ENCODE measurements at regions not wholly inside any gene's neighbourhood (a gene's known extent, or its start where the extent isn't known, plus 50 kb on each side); places are given as distances from the start of the nearest gene placed in this dataset.

- TF ChIP-seq CTCF (IDR thresholded peaks at IDR 0.05; ENCODE audit: insufficient read depth, low read depth, low read length), result no peak
- TF ChIP-seq EZH2 (IDR thresholded peaks at IDR 0.05; ENCODE audit: insufficient read depth, low read length), result no peak
Measured at GRCh38 chr2:41906338-41906725, 141.5 kb upstream of the PKDCC start.

Measured in astrocyte (in vitro differentiated cells and primary cell).